IPS-15b (cell line): ENCODE measurements at regions not wholly inside any gene's neighbourhood (a gene's known extent, or its start where the extent isn't known, plus 50 kb on each side); places are given as distances from the start of the nearest gene placed in this dataset.

Experiments used
- H3K27me3 ChIP-seq: one replicate; pipeline ENCODE4 v1.6.1; 2013; ENCODE audit warnings: low read length; ENCODE audit not compliant: control insufficient read depth, insufficient read depth
- H3K36me3 ChIP-seq: one replicate; pipeline ENCODE4 v1.6.1; 2013; ENCODE audit warnings: low read length; ENCODE audit not compliant: control insufficient read depth, insufficient read depth
- H3K4me1 ChIP-seq: one replicate; pipeline ENCODE4 v1.6.1; 2013; ENCODE audit warnings: mild to moderate bottlenecking, low read length; ENCODE audit not compliant: control insufficient read depth, insufficient read depth
- H3K4me3 ChIP-seq: one replicate; pipeline ENCODE4 v1.5.1; 2013; ENCODE audit warnings: low read depth, low read length
- H3K9ac ChIP-seq: one replicate; pipeline ENCODE4 v1.6.1; 2013; ENCODE audit warnings: low read depth, mild to moderate bottlenecking, low read length
- H3K9me3 ChIP-seq: one replicate; pipeline ENCODE4 v1.6.1; 2013; ENCODE audit warnings: mild to moderate bottlenecking, low read length; ENCODE audit not compliant: control insufficient read depth, insufficient read depth

GRCh38 chr3:145519398-145520047 lies 641.5 kb downstream of the PLOD2 start:
- no peaks in the 10 kb centered on the region for H3K4me1 ChIP-seq
- H3K4me3 ChIP-seq = no peak overlapping the region
- no peak overlapping the region for H3K9ac ChIP-seq

GRCh38 chr3:145522179-145522578 lies 638.8 kb downstream of the PLOD2 start:
- no peak overlapping the region for H3K4me3 ChIP-seq
- H3K9ac ChIP-seq = no peak overlapping the region
- no peaks in the 10 kb centered on the region for H3K9me3 ChIP-seq
- H3K27me3 ChIP-seq = no peaks in the 10 kb centered on the region
- H3K4me1 ChIP-seq = no peaks in the 10 kb centered on the region
- H3K36me3 ChIP-seq = no peaks in the 10 kb centered on the region

More at GRCh38 chr3:145519398-145520047, 641.5 kb downstream of the PLOD2 start:
- Histone ChIP-seq H3K36me3 (no peaks in the 10 kb centered on the region), H3K9me3 (no peaks in the 10 kb centered on the region), H3K27me3 (no peaks in the 10 kb centered on the region)

GRCh38 chr3:145522893-145523651 lies 637.9 kb downstream of the PLOD2 start:
- Histone ChIP-seq H3K36me3 (no peaks in the 10 kb centered on the region), H3K9me3 (no peaks in the 10 kb centered on the region), H3K27me3 (no peaks in the 10 kb centered on the region), H3K9ac (no peak overlapping the region), H3K4me3 (no peak overlapping the region), H3K4me1 (no peaks in the 10 kb centered on the region)

GRCh38 chr3:145531548-145531947 lies 629.4 kb downstream of the PLOD2 start:
- Histone ChIP-seq H3K27me3 (no peaks in the 10 kb centered on the region), H3K36me3 (no peaks in the 10 kb centered on the region), H3K4me1 (no peaks in the 10 kb centered on the region), H3K9me3 (no peaks in the 10 kb centered on the region), H3K4me3 (no peak overlapping the region), H3K9ac (no peak overlapping the region)

- Histone ChIP-seq H3K4me1 (no peaks in the 10 kb centered on the region), H3K27me3 (no peaks in the 10 kb centered on the region)
Observed at GRCh38 chr3:145533696-145534095, 627.3 kb downstream of the PLOD2 start.

GRCh38 chr3:145536461-145536860 lies 624.5 kb downstream of the PLOD2 start:
- no peaks in the 10 kb centered on the region for H3K27me3 ChIP-seq
- H3K9me3 ChIP-seq = no peaks in the 10 kb centered on the region
- H3K36me3 ChIP-seq = no peaks in the 10 kb centered on the region
- H3K9ac ChIP-seq = no peak overlapping the region
- H3K4me1 ChIP-seq = no peaks in the 10 kb centered on the region
- no peak overlapping the region for H3K4me3 ChIP-seq

More at GRCh38 chr3:145533696-145534095, 627.3 kb downstream of the PLOD2 start:
- Histone ChIP-seq H3K4me3 (no peak overlapping the region), H3K9ac (no peak overlapping the region), H3K36me3 (no peaks in the 10 kb centered on the region), H3K9me3 (no peaks in the 10 kb centered on the region)

GRCh38 chr3:145550522-145550921 lies 610.5 kb downstream of the PLOD2 start:
- no peaks in the 10 kb centered on the region for H3K9me3 ChIP-seq
- no peak overlapping the region for H3K4me3 ChIP-seq
- peaks cover 6% of the 10 kb centered on the region for H3K4me1 ChIP-seq
- H3K27me3 ChIP-seq = no peaks in the 10 kb centered on the region
- no peak overlapping the region for H3K9ac ChIP-seq
- no peaks in the 10 kb centered on the region for H3K36me3 ChIP-seq

GRCh38 chr3:145557405-145557804 lies 603.6 kb downstream of the PLOD2 start:
- H3K4me3 ChIP-seq = no peak overlapping the region
- no peaks in the 10 kb centered on the region for H3K36me3 ChIP-seq
- H3K9ac ChIP-seq = no peak overlapping the region
- H3K27me3 ChIP-seq = no peaks in the 10 kb centered on the region
- peaks cover 5% of the 10 kb centered on the region for H3K4me1 ChIP-seq
- H3K9me3 ChIP-seq = no peaks in the 10 kb centered on the region

- Histone ChIP-seq H3K36me3 (no peaks in the 10 kb centered on the region), H3K4me1 (no peaks in the 10 kb centered on the region), H3K9me3 (no peaks in the 10 kb centered on the region), H3K4me3 (no peak overlapping the region), H3K27me3 (no peaks in the 10 kb centered on the region), H3K9ac (no peak overlapping the region)
Observed at GRCh38 chr3:145578471-145578870, 582.5 kb downstream of the PLOD2 start.

- no peaks in the 10 kb centered on the region for H3K4me1 ChIP-seq
- H3K9ac ChIP-seq = no peak overlapping the region
- H3K9me3 ChIP-seq = no peaks in the 10 kb centered on the region
- H3K27me3 ChIP-seq = no peaks in the 10 kb centered on the region
- H3K36me3 ChIP-seq = no peaks in the 10 kb centered on the region
- no peak overlapping the region for H3K4me3 ChIP-seq
Observed at GRCh38 chr3:145581694-145582093, 579.3 kb downstream of the PLOD2 start.

GRCh38 chr3:145604851-145605250 lies 556.1 kb downstream of the PLOD2 start:
- Histone ChIP-seq H3K27me3 (no peaks in the 10 kb centered on the region), H3K9me3 (no peaks in the 10 kb centered on the region), H3K36me3 (no peaks in the 10 kb centered on the region), H3K9ac (no peak overlapping the region), H3K4me3 (no peak overlapping the region), H3K4me1 (no peaks in the 10 kb centered on the region)

- H3K36me3 ChIP-seq = no peaks in the 10 kb centered on the region
- H3K4me3 ChIP-seq = no peak overlapping the region
- H3K4me1 ChIP-seq = no peaks in the 10 kb centered on the region
- H3K9ac ChIP-seq = no peak overlapping the region
- no peaks in the 10 kb centered on the region for H3K9me3 ChIP-seq
- no peaks in the 10 kb centered on the region for H3K27me3 ChIP-seq
Observed at GRCh38 chr3:145620002-145620401, 541.0 kb downstream of the PLOD2 start.
